NCI-H128 (cell line): ENCODE measurements at regions not wholly inside any gene's neighbourhood (a gene's known extent, or its start where the extent isn't known, plus 50 kb on each side); places are given as distances from the start of the nearest gene placed in this dataset.

Experiments used
- DNase-seq: peaks from one replicate; lab custom pipeline; 2025; ENCODE audit not compliant: unreplicated experiment; lab: John Stamatoyannopoulos, UW

DNA sequence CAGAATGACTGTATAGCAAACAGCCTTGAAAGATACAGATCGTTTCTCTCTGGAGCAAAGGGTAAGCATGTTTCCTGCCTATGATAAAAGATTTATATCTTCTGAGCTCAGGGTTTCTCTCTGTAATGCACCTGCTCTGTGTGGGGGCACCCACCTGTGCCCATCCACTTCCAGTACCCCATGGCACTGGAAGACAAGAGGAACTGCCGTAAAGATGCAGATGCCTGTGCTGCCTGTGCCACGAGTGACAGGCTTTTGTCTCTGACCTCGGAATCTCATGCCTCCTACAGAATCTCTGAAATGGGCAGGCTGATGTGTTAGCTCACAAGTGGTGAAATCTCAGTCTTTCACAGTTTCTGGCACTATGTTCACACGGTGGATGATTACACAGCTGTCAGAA, 50.3 kb upstream of the ATP11A start:
- no peak for DNase-seq

- no peak for DNase-seq
Observed at GRCh38 chr13:112638919-112639318, 50.9 kb upstream of the ATP11A start.

DNA sequence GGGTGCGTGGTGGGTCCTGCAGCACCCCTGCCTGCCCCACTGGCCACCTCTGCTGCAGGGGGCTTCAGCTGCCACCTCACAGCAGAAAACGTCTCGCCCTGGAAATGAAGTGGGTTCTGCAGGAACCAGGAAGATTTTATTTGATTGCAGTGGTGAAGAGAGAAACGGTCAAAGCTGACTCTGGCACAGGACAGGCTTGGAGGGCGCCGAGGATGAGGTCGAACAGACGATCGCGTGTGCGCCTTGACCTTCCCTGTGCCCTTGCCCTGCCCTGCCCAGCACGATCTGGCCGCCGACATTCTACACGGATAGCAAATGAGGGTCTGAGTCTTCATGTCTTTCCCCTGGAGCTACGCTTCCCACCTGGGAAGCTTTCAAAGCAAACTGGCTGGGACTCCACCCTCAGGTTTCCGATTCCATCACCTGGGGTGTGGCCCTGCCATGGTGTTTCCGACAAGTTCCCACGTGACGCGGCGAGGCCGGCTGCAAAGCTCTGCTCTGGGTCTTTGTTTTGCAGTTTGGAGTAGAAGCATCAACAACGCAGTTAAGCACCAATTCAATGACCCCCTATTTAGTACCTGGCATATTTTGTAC, 50.3 kb upstream of the TUBGCP3 start:
- DNase-seq = peak; percentile 18
